ENCODE measurements at regions not wholly inside any gene's neighbourhood (a gene's known extent, or its start where the extent isn't known, plus 50 kb on each side); places are given as distances from the start of the nearest gene placed in this dataset.

DNA sequence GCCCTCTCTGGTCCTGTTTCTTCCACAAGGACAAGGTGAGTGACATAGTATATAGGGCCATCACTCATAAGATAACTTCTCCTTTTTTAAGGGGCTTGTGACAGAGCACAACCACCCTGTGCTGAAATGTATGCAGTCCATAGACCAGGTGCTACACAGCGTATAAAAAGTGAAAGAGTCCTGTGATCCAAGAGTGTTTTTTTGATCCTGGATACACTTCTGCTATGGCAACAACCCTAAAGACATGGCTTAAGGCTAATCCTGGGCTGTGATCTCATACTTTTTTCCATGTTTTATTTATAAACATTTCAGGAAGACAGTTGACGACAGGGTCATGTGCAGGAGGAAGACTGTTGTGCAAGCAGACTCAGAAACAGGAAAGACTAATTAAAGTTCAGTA is 400.5 kb upstream of the TCF4 start:
- no peak overlapping the region for H3K9ac ChIP-seq (ENCODE audit: control insufficient read depth, insufficient read depth, low read length)
- TF ChIP-seq, protein P1, sequence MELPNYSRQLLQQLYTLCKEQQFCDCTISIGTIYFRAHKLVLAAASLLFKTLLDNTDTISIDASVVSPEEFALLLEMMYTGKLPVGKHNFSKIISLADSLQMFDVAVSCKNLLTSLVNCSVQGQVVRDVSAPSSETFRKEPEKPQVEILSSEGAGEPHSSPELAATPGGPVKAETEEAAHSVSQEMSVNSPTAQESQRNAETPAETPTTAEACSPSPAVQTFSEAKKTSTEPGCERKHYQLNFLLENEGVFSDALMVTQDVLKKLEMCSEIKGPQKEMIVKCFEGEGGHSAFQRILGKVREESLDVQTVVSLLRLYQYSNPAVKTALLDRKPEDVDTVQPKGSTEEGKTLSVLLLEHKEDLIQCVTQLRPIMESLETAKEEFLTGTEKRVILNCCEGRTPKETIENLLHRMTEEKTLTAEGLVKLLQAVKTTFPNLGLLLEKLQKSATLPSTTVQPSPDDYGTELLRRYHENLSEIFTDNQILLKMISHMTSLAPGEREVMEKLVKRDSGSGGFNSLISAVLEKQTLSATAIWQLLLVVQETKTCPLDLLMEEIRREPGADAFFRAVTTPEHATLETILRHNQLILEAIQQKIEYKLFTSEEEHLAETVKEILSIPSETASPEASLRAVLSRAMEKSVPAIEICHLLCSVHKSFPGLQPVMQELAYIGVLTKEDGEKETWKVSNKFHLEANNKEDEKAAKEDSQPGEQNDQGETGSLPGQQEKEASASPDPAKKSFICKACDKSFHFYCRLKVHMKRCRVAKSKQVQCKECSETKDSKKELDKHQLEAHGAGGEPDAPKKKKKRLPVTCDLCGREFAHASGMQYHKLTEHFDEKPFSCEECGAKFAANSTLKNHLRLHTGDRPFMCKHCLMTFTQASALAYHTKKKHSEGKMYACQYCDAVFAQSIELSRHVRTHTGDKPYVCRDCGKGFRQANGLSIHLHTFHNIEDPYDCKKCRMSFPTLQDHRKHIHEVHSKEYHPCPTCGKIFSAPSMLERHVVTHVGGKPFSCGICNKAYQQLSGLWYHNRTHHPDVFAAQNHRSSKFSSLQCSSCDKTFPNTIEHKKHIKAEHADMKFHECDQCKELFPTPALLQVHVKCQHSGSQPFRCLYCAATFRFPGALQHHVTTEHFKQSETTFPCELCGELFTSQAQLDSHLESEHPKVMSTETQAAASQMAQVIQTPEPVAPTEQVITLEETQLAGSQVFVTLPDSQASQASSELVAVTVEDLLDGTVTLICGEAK (IDR thresholded peaks at IDR 0.05; ENCODE audit: borderline replicate concordance) = no peak
- no peak for TF ChIP-seq RB1 (IDR thresholded peaks at IDR 0.05; ENCODE audit: borderline replicate concordance)
- TF ChIP-seq CEBPB (IDR thresholded peaks at IDR 0.05; ENCODE audit: borderline replicate concordance in 1 of 2, low read depth in 2 of 2, low read length in 2 of 2) = no peak
- TF ChIP-seq SMAD1 (IDR thresholded peaks at IDR 0.05; ENCODE audit: low read depth, partially characterized antibody) = no peak
- no peak for TF ChIP-seq IKZF1 (conservative IDR thresholded peaks at IDR 0.05)
- no peak for TF ChIP-seq YY1 (IDR thresholded peaks at IDR 0.05; ENCODE audit: low read depth, low read length)
- no peak overlapping the region for H3K27ac ChIP-seq (ENCODE audit: control insufficient read depth, insufficient read depth)
- no peaks in the 10 kb centered on the region for H3K4me1 ChIP-seq (ENCODE audit: control insufficient read depth, insufficient read depth, low read length)
- in situ Hi-C loops (cut with MboI) = no loop called here
- POLR2A ChIA-PET = no interaction called here
- SMC1A ChIA-PET (ENCODE audit: uncharacterized antibody, unreplicated experiment) = interaction anchor here (0.6 kb wide), 1 partner anchor 319 kb away, joined by 3 read pairs; no protein-coding TSS in a partner anchor
- RAD21 ChIA-PET (ENCODE audit: unreplicated experiment) = no interaction called here
- H2AFZ ChIP-seq (ENCODE audit: control insufficient read depth, low read depth, low read length) = no peak overlapping the region
- WGBS (ENCODE audit: insufficient coverage, insufficient replicate concordance, low lambda C conversion rate, missing lambda C conversion rate) = 70% methylated on average over 2 of the region's 2 CpGs
- no peak overlapping the region for H3K4me3 ChIP-seq
- intact Hi-C loops (cut with micrococcal nuclease; ENCODE audit: unreplicated experiment) = no loop called here
- no peak overlapping the region for H3K4me2 ChIP-seq (ENCODE audit: control insufficient read depth, insufficient read depth)
- H3K79me2 ChIP-seq (ENCODE audit: control insufficient read depth, insufficient read depth, low read length) = no peaks in the 10 kb centered on the region
- no peaks in the 10 kb centered on the region for H4K20me1 ChIP-seq (ENCODE audit: control insufficient read depth, insufficient read depth)
- DNase-seq (ENCODE audit: low read depth, low spot score) (no peak), ATAC-seq (no peak), FAIRE-seq (no peak)
- CTCF ChIA-PET = no interaction called here
- H3K27me3 ChIP-seq (replicated peaks in 1 of 2; ENCODE audit: control insufficient read depth in 2 of 2, insufficient read depth in 2 of 2, low read length in 1 of 2) = no peaks in the 10 kb centered on the region
- BruUV-seq (replicated peaks) = no TSS peak
- no peaks in the 10 kb centered on the region for H3K9me3 ChIP-seq (replicated peaks; ENCODE audit: control insufficient read depth, insufficient read depth, low read length)
- no peaks in the 10 kb centered on the region for H3K36me3 ChIP-seq (ENCODE audit: control insufficient read depth in 2 of 2, insufficient read depth in 2 of 2, low read length in 1 of 2)
